GM12878 (cell line): ENCODE measurements at regions not wholly inside any gene's neighbourhood (a gene's known extent, or its start where the extent isn't known, plus 50 kb on each side); places are given as distances from the start of the nearest gene placed in this dataset.

Experiments
- ATAC-seq: fragments of 200-7000 bp; cut with Tn5 transposase; 3 replicates; pipeline ENCODE4 v1.9.1; 2020; ENCODE audit warnings: mild to moderate bottlenecking, moderate library complexity
- BruUV-seq: library from RNA; stranded (reverse); fragments of 400-500 nt; replicated peaks from 2 replicates; lab custom pipeline; 2021; lab: Mats Ljungman, UMichigan
- CTCF ChIA-PET: fragments of 300-600 bp; sonication (Branson Sonifier 250); formaldehyde crosslinking; extraction: SDS; loops from one replicate; lab custom pipeline; 2021; ENCODE audit warnings: inconsistent platforms; lab: Yijun Ruan, JAX
- POLR2A ChIA-PET: fragments of 350-600 bp; formaldehyde crosslinking; extraction: SDS; loops from one replicate; lab custom pipeline; 2021; ENCODE audit warnings: inconsistent platforms; lab: Charles Lee
- RAD21 ChIA-PET: fragments of 300-600 bp; sonication (Branson Sonifier 250); formaldehyde crosslinking; loops from one replicate; lab custom pipeline; 2023; ENCODE audit warnings: antibody characterized with exemption; ENCODE audit not compliant: unreplicated experiment; lab: Charles Lee
- SMC1A ChIA-PET: fragments of 300-600 bp; sonication (Branson Sonifier 250); formaldehyde crosslinking; loops from one replicate; lab custom pipeline; 2023; ENCODE audit not compliant: unreplicated experiment, uncharacterized antibody; lab: Charles Lee
- DNase-seq: peaks from one replicate; pipeline ENCODE4 v3.0.0-alpha.2; 2011; ENCODE audit warnings: low read depth, low spot score
- FAIRE-seq: peaks from 3 replicates; lab custom pipeline; 2011; peaks lifted over from hg19 to GRCh38; lab: Jason Lieb, UNC
- H2AFZ ChIP-seq: 2 replicates; pipeline ENCODE4 v1.6.0; 2011; ENCODE audit warnings: low read depth, low read length, control low read depth; ENCODE audit not compliant: control insufficient read depth
- H3K27ac ChIP-seq: 2 replicates; pipeline ENCODE4 v1.5.1; 2011; ENCODE audit warnings: control low read depth; ENCODE audit not compliant: control insufficient read depth, insufficient read depth
- H3K27me3 ChIP-seq, 2 experiments: replicated peaks in 1 of 2; 2 replicates each; pipeline versions ENCODE4 v1.6.0 to v1.6.1; 2011; ENCODE audit warnings: low read length in 1 of 2; ENCODE audit not compliant: control insufficient read depth in 2 of 2, insufficient read depth in 2 of 2
- H3K36me3 ChIP-seq, 2 experiments: 2 replicates each; pipeline ENCODE4 v1.5.1; 2011; ENCODE audit warnings: low read length in 1 of 2; ENCODE audit not compliant: control insufficient read depth in 2 of 2, insufficient read depth in 2 of 2
- H3K4me1 ChIP-seq: 2 replicates; pipeline ENCODE4 v1.6.1; 2011; ENCODE audit warnings: mild to moderate bottlenecking, low read length, moderate library complexity, mixed read lengths; ENCODE audit not compliant: control insufficient read depth, insufficient read depth
- H3K4me2 ChIP-seq: 2 replicates; pipeline ENCODE4 v1.6.0; 2011; ENCODE audit warnings: control low read depth; ENCODE audit not compliant: control insufficient read depth, insufficient read depth
- H3K4me3 ChIP-seq: fragments of 200-600 bp; sonication (generic); 2 replicates; pipeline ENCODE4 v1.5.1; 2016
- H3K79me2 ChIP-seq: 2 replicates; pipeline ENCODE4 v1.6.0; 2011; ENCODE audit warnings: low read length; ENCODE audit not compliant: control insufficient read depth, insufficient read depth
- H3K9ac ChIP-seq: 2 replicates; pipeline ENCODE4 v1.8.0; 2011; ENCODE audit warnings: low read length, control low read depth, mixed read lengths; ENCODE audit not compliant: control insufficient read depth, insufficient read depth
- H3K9me3 ChIP-seq: replicated peaks from 3 replicates; pipeline ENCODE4 v1.5.1; 2011; ENCODE audit warnings: mild to moderate bottlenecking, low read length; ENCODE audit not compliant: control insufficient read depth, insufficient read depth
- H4K20me1 ChIP-seq: 2 replicates; pipeline ENCODE4 v1.6.0; 2011; ENCODE audit not compliant: control insufficient read depth, insufficient read depth
- E2F4 ChIP-seq: IDR thresholded peaks from 2 replicates; pipeline ENCODE4 v1.6.1; 2012; ENCODE audit warnings: low read depth, low read length, improper control_type of control experiment
- EED ChIP-seq: sonication (generic); IDR thresholded peaks from 2 replicates; pipeline ENCODE4 v1.6.1; 2016; ENCODE audit warnings: antibody characterized with exemption, low read depth
- HDAC2 ChIP-seq: fragments of 200-600 bp; sonication (generic); IDR thresholded peaks from 2 replicates; pipeline ENCODE4 v1.6.1; 2017
- HDAC6 ChIP-seq: fragments of 200-600 bp; sonication (generic); IDR thresholded peaks from one replicate; pipeline ENCODE4 v1.8.0; 2017; ENCODE audit warnings: antibody characterized with exemption; ENCODE audit not compliant: unreplicated experiment
- IKZF1 ChIP-seq: fragments of 450-650 bp; conservative IDR thresholded peaks from 2 replicates; pipeline ENCODE4 v1.6.1; 2017; ENCODE audit warnings: antibody characterized with exemption, mild to moderate bottlenecking
- MEF2B ChIP-seq: fragments of 450-650 bp; IDR thresholded peaks from 2 replicates; pipeline ENCODE4 v1.6.1; 2018; ENCODE audit warnings: mild to moderate bottlenecking, moderate library complexity; ENCODE audit not compliant: partially characterized antibody, poor library complexity, severe bottlenecking
- MXI1 ChIP-seq: fragments of 150-350 bp; IDR thresholded peaks from 2 replicates; pipeline ENCODE4 v1.6.1; 2011; ENCODE audit warnings: low read depth, mild to moderate bottlenecking, inconsistent platforms, low read length, improper control_type of control experiment
- NFXL1 ChIP-seq: fragments of 450-650 bp; IDR thresholded peaks from 2 replicates; pipeline ENCODE4 v1.6.1; 2017; ENCODE audit warnings: antibody characterized with exemption, mild to moderate bottlenecking, borderline replicate concordance
- NFYA ChIP-seq: IDR thresholded peaks from 2 replicates; pipeline ENCODE4 v1.6.1; 2011; ENCODE audit warnings: low read depth, mild to moderate bottlenecking, low read length, improper control_type of control experiment, borderline replicate concordance
- PRDM15 ChIP-seq: fragments of 450-650 bp; formaldehyde crosslinking; IDR thresholded peaks from 2 replicates; pipeline ENCODE4 v1.4.0; 2020; ENCODE audit warnings: mild to moderate bottlenecking, moderate library complexity
- RAD21 ChIP-seq: IDR thresholded peaks from 2 replicates; pipeline ENCODE4 v1.6.1; 2011; ENCODE audit warnings: mild to moderate bottlenecking, low read depth, low read length, moderate library complexity; ENCODE audit not compliant: insufficient read depth
- RBBP5 ChIP-seq: fragments of 200-600 bp; sonication (generic); conservative IDR thresholded peaks from 2 replicates; pipeline ENCODE4 v1.6.1; 2016
- SKIL ChIP-seq: fragments of 450-650 bp; IDR thresholded peaks from 2 replicates; pipeline ENCODE4 v1.6.1; 2017; ENCODE audit warnings: mild to moderate bottlenecking, low read depth, inconsistent platforms; ENCODE audit not compliant: poor library complexity, severe bottlenecking
- SMARCA5 ChIP-seq: fragments of 450-650 bp; IDR thresholded peaks from 2 replicates; pipeline ENCODE4 v1.6.1; 2017; ENCODE audit warnings: mild to moderate bottlenecking
- SP1 ChIP-seq: IDR thresholded peaks from one replicate; pipeline ENCODE4 v1.6.1; 2011; ENCODE audit warnings: low read depth, low read length
- TARDBP ChIP-seq: IDR thresholded peaks from 2 replicates; pipeline ENCODE4 v1.6.1; 2016; ENCODE audit warnings: borderline replicate concordance
- YBX1 ChIP-seq: fragments of 450-650 bp; IDR thresholded peaks from 2 replicates; pipeline ENCODE4 v1.6.1; 2016; ENCODE audit warnings: antibody characterized with exemption
- ZNF24 ChIP-seq: fragments of 450-650 bp; IDR thresholded peaks from 2 replicates; pipeline ENCODE4 v1.6.1; 2017; ENCODE audit warnings: antibody characterized with exemption, mild to moderate bottlenecking
- WGBS: methylation state at CpG from one replicate; pipeline ENCODE4 v1.1.6; 2016; ENCODE audit warnings: low lambda C conversion rate; ENCODE audit not compliant: insufficient replicate concordance, insufficient coverage; ENCODE audit errors: missing lambda C conversion rate; 5-methylcytosine and 5-hydroxymethylcytosine counted together
- in situ Hi-C: fragments of 300-500 bp; cut with MboI; formaldehyde crosslinking; loops from 9 replicates; pipeline ENCODE4 v1.14.3; 2018; ENCODE audit warnings: mixed read lengths
- intact Hi-C: fragments of 100-400 bp; cut with micrococcal nuclease; formaldehyde crosslinking; loops from one replicate; pipeline ENCODE4 v1.14.2; 2022; ENCODE audit not compliant: unreplicated experiment

- no peak for FAIRE-seq
- Histone ChIP-seq H3K27ac (no peak overlapping the region), H3K79me2 (no peaks in the 10 kb centered on the region), H3K4me1 (0 out of 2 replicates have a peak, but pooled peaks cover 5% of the 10 kb centered on the region), H4K20me1 (no peaks in the 10 kb centered on the region), H3K36me3 (no peaks in the 10 kb centered on the region), H3K9me3 (no peaks in the 10 kb centered on the region), H2AFZ (no peak overlapping the region), H3K9ac (no peak overlapping the region), H3K4me3 (no peak overlapping the region), H3K27me3 (no peaks in the 10 kb centered on the region), H3K4me2 (no peak overlapping the region)
- no TSS peak for BruUV-seq
- ChIA-PET POLR2A (no interaction called here), CTCF (interaction anchor here (0.6 to 1.0 kb wide), 2 partner anchors 56 to 159 kb away, joined by 3 read pairs; partner anchors contain the start of gene BOD1), RAD21 (no interaction called here), SMC1A (interaction anchor here (0.6 to 1.3 kb wide), 3 partner anchors 11 to 149 kb away, joined by 3 read pairs; no protein-coding TSS in a partner anchor)
- DNase-seq: no peak
- 49% methylated on average over 12 of the region's 12 CpGs for WGBS
- intact Hi-C loops (no loop called here), in situ Hi-C loops (no loop called here)
- no peak for ATAC-seq
- TF ChIP-seq HDAC2 (no peak), NFXL1 (no peak), HDAC6 (no peak), SMARCA5 (no peak), MEF2B (no peak), NFYA (no peak), RBBP5 (no peak), E2F4 (no peak), IKZF1 (no peak), EED (no peak), MXI1 (no peak), YBX1 (no peak), PRDM15 (CRISPR knock-in tag) (no peak), SP1 (no peak), SKIL (no peak), TARDBP (no peak), RAD21 (no peak), ZNF24 (no peak)
Measured at GRCh38 chr5:173775261-173776197, 112.6 kb upstream of the CPEB4 start.
